Ovary (tissue), 3 donors: ENCODE measurements at regions not wholly inside any gene's neighbourhood (a gene's known extent, or its start where the extent isn't known, plus 50 kb on each side); places are given as distances from the start of the nearest gene placed in this dataset.

Source experiments
- CTCF ChIP-seq, 3 donors: fragments of 450-650 bp in 2 of 3; fragments of 200-600 bp in 1 of 3; IDR thresholded peaks; one replicate each; pipeline versions ENCODE4 v1.5.1 to v1.8.0; 2016 to 2022; ENCODE audit warnings: antibody characterized with exemption in 3 of 3, mild to moderate bottlenecking in 1 of 3
- EP300 ChIP-seq: sonication (generic); formaldehyde crosslinking; IDR thresholded peaks from one replicate; pipeline ENCODE4 v1.6.1; 2017; ENCODE audit warnings: antibody characterized with exemption
- donor health status: DM: no; HTN: no; CAD: no.

- no peak for TF ChIP-seq CTCF (IDR thresholded peaks at IDR 0.05)
- TF ChIP-seq EP300 = no peak
Measured at GRCh38 chr10:106251573-106251972, 912.9 kb downstream of the SORCS1 start.
